HG03025 (cell line): ENCODE measurements at regions not wholly inside any gene's neighbourhood (a gene's known extent, or its start where the extent isn't known, plus 50 kb on each side); places are given as distances from the start of the nearest gene placed in this dataset.

Experiments
- ATAC-seq: cut with Tn5 transposase; IDR thresholded peaks from one replicate; pipeline ENCODE4 v1.9.1; 2021; ENCODE audit warnings: mild to moderate bottlenecking, moderate library complexity; ENCODE audit not compliant: unreplicated experiment, low FRiP score

DNA sequence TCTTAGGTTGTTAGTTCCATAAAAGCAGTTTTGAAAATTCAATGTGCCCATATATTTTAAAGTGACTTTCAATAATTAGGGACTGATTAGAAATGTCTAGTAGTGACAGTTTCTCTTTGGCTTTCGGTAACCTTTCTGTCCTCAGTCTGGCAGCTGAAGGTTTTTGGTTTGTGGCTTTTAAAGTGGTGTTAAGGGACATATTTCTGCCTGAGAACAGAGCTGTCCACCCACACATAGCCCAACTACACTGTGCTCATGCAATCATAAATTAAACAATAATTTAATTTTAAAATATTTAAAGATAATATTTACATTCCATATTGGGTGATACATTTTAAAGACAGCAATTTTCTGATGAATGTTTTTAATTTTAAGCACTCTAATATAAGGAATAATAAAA, 335.0 kb upstream of the TENM3 start:
- no peak for ATAC-seq

DNA sequence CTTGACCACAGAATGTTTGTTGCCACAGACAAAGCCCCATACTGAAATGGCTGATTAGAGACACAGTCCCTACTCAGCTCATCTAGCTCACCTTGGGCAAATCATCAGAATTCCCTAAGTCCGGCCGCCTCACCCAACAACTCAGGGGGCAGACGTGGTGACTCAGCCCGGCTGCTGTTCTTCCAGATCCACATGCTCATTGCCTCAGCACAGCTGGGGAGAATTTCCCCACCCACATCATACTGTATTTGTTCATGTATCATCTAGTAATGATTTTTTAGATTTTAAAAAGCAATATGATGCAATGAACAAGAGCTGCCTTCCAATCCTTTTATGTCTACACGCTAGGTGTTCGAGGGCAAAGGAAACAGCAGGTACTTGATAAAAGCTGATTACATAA, 333.8 kb upstream of the TENM3 start:
- ATAC-seq, result no peak

DNA sequence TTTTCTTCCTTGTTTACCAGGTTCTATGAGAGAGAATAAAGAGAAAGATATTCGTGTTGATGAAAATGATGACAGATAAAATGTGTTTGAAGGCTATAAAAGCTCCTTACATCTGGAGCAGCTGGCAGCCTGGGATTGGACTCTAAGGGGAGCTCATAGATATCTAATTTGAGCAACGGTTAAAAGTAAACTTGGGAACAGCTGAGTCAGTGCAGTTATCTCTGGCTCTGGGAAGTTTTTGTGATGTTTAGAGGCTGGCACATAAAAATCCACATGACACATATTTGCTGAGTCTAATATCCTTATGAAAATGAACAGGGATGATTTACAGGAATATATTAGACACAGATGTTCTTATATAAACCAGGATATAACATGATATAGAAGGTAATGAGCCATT, 331.8 kb upstream of the TENM3 start:
- no peak for ATAC-seq

DNA sequence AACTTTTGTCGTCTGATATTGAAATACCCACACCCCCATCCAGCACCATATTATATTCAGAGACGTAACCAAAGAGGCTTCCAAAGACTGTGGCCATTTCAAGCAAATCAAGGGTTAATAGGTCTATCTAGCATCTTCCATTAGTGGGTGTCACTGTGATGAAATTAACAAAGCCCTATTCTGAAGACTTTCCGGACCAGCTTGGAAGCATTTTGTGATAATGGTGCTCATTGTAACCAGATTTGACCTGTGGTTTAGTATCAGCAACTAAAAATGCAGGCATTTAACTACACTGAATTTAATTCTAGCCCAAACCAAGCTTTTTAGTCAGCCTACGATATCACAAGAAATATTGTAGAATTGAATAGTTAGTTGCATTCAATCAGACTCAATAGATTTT, 309.7 kb upstream of the TENM3 start:
- no peak for ATAC-seq

DNA sequence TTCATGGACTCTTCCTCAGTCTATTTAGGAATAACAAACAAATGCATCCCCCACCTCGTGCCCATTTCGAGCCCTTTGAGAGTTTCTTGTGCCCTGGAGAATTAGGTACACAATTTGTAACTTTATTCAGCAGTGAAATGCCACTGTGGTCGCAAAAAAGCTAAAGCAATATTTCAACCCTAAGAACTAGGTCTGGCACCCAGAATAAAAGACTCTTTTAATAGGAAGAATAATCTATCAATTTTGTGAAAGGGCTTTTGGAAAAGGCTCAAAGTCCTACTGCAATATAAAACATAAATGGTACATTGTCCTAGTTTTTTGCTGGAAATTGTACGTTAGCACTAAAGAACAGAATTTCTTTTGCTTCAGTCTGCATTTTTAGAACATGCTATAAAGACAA, 304.6 kb upstream of the TENM3 start:
- ATAC-seq, result no peak

DNA sequence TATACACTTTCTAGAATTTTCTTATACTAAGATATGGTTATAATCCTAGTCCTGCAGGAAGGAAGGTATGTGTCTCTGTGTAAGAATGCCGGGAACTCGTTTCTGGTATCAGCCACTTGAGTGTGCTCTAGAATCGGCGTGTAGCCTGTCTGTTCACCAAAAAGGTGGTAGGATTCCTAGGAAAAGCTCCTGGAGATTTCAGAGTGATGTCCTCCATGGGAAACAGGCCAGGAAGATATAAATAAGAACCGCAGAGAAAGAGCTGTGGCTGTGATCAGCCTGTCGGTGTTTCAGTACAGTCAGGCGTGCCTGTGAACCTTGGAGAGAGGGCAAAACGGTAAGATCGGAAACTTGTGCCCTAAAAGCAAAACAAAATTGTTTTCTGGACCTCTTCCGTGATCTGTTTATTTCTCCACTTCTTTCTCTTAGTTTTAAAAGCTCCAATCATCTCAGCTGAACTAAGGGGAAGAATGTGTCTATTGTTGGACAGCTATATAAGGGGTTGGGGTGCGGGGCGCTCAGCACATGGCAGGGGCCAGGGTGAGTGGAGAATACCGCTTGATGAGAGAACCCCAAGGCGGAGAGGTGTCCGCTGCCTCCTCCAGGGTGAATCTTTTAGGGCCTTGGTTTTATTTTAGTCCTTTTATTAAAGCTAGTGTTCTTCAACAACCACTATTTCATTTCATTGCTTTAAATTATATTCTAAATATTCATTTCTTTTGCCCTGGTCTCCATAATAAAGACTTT, 303.8 kb upstream of the TENM3 start:
- no peak for ATAC-seq

DNA sequence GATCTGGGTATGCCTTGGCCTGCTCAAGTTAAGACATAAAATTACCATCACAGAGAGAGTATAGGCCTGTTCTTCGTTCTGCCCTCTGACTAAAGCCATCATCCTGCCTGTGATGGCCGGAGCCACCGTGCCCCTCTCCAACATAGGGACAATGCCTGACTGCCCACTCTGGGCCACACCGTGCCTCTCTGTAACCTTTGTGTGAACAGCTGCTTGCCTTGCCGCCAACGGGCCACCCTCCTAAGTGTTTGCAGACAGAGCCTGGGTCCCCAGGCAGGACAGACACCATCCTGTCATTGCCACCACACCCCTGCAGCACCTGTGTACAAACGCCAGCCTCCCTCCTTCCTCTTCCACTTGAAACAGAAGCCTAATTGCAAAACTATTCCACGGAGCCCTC, 298.7 kb upstream of the TENM3 start:
- no peak for ATAC-seq

DNA sequence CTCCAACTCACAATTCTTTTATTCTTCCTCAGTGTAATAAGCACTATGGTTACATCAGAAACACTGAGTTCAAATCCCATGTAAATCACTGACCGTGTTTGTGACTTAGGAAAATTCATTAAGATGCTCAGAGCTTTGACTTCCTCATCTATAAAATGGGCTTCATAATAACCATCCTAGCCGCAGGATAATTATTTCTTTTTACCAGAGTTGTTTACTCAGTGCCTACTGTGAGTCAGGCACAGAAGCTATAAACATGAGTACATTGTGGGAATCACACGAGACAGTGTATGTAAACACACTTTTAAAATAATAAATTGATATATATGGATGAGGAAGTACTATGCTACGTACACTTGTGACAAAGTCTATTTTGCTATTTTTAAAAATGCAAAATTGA, 296.3 kb upstream of the TENM3 start:
- ATAC-seq, result no peak

DNA sequence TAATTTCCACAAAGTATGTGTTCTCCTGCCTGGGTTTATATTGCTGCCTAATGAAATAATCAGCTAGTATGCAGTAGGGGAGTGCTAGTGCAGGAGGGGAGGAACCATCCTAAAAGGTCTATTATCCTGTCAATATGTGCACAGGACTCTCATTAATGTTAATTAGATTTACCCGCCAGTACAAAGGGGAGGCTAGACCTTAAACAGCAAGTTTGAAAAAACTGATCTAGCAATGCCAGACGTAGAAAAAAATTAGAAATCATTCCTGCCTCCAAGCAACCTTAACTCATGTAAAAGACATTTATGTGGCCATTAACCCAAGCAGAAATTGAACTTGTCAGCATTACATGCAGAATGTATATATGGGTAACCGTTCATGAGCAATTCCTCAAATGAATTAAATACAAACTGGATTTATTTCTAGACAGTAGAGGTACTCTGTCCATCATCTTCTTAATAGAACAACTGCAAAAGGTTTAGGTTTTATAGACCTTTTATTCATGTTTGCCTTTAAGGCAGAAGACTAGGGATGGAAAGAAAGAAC, 294.3 kb upstream of the TENM3 start:
- ATAC-seq, result no peak

DNA sequence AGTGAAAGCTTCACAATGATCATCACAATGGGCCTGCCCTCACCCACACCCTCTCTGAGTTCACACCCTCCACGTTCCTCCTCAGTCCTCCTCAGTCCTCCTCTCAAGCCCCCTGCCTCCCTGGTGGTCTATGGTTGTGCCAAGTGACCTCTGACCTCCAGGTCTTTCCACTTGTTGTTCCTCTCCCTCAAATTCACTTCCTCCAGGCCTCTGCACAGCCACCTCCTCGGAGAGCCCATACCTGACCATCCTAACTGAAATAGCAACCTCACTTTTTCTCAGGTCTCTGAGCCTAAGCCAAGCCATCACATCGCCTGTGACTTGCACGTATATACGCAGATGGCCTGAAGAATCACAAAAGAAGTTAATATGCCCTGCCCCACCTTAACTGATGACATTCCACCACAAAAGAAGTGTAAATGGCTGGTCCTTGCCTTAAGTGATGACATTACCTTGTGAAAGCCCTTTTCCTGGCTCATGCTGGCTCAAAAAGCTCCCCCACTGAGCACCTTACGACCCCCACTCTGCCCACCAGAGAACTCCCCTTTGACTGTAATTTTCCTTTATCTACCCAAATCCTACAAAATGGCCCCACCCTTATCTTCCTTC, 293.4 kb upstream of the TENM3 start:
- no peak for ATAC-seq

DNA sequence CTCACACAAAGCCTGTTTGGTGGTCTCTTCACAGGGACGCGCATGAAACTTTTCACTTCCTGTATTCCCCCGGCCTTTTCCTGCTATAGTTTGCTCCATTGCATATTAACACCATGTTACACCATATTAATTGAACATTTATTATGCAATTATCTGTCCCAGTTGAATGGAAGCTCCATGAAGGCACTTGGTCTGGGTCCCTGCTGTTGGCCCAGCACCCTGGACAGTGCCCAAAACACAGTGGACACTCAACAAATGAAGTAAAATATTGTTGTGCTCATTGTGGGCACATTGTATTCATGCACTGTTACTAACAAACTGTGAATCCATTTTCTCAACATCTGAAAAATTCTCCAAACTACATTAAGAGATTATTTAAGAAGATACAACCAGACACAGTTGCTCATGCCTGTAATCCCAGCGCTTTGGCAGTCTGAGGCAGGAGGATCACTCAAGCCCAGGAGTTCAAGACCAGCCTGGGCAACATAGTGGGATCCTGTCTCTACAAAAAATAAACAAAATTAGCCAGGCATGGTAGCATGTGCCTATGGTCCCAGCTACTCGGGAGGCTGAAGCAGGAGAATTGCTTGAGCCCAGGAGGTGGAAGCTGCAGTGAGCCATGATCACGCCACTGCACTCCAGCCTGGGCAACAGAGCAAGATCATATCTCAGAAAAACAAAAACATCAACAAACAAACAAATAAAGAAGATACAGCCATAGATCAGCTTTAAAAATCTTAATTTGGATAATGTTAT, 292.7 kb upstream of the TENM3 start:
- no peak for ATAC-seq

DNA sequence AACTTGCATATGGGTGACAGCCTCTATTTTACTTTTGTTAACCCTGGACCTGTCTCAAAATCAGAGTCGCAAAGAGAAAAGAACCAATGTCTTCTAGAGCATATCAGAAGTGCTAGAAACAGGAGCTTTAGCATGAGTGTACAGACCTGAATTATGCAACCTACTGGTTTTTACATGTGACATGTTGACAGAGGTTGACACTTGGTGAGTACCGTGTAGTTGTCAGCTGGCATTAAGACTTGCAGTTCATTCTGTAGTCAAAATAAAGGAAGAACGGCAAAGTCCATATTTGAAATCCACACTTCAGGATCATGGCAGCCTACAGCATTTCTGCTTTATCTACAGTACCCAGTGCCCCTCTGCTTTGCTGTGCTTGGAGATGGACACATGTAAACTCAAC, 291.9 kb upstream of the TENM3 start:
- no peak for ATAC-seq

DNA sequence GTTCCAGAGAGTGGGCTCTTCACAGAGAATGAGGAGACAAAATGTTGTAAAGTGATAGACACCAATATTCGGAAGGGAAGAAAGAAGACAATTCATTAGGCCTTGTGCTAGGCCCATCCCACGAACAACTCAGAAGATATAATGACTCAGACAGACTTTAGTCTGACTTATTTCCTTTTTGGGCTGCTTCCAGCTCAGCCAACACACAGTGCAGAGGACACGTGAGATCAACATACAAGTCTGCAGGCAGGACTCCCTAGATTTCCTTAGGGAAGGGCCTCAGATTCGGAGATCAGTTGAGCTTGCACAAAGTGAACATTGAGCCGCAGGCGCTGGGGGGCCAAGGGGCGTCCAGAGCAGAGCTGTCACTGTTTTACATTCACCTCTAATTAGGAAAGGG, 290.7 kb upstream of the TENM3 start:
- ATAC-seq, result no peak

DNA sequence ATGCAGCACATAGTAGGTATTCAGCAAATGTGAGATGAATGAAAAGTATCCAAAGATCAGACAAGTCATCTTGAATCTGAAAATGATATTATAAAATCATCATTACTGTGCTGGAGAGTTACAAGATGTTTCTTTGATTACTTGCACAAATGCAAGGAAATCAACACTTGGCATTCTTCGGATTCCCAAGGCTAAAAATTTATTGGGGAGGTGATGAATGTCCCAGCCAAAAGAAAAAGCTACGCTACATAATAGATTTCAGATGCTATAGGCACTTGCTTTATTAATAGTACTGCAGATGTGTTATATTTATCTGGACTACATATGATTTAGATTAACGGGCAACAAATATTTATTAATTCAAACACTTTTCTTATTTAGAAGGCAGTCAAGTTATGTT, 286.7 kb upstream of the TENM3 start:
- no peak for ATAC-seq

DNA sequence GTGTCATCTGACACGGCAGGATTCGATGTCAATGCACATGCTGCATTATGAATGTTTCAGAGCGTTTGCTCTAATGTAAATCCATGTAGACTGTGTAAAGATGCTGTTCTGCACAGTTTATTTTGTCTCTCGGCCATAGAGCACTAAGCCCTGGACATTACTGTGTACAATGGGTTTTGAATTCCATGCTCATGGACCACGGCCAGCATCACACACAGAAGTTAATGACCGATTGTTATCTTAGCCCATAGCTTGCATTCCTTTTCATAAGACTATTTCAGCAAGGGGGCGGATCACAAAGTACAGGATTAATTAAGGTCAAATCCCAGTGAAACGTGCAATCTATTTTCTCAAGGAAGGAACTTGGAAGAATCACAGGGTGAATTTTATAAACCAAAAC, 286.1 kb upstream of the TENM3 start:
- no peak for ATAC-seq

DNA sequence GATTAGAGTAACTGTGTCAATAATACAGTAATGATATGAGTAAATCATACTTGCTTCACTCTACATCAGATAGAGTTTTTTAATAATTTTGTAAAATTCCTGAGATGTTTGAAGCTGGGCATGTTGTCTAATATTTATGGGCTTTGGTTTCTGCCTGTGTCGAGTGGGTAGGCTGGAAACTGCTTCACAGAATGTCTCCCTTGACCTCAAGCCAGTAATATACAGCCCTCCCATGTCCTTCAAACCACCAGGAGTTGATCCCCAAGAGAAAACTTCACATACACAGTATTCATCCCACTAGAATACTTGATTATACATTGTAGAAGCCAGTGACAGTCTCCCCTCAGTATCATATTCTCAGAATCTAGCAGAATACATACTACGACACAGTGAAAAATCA, 284.8 kb upstream of the TENM3 start:
- no peak for ATAC-seq

DNA sequence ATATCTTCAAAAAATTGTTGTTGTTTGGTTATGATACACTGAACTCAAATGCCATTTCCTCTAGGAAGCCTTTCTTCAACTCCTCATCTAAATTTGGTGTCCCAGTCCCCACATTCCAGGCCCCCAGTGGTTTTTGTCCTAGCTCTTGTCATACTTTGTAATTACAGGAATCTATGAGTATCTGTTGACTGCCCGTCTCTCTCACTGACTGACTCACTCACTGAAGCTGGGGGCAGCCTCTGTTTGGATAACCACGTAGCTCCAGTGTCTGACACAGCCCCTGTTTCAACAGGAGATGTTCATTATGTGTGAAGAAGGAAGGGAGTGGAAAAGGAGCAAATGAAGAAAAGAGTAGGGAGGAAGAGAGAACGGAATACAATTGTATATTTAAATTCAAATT, 284.1 kb upstream of the TENM3 start:
- ATAC-seq, result no peak

DNA sequence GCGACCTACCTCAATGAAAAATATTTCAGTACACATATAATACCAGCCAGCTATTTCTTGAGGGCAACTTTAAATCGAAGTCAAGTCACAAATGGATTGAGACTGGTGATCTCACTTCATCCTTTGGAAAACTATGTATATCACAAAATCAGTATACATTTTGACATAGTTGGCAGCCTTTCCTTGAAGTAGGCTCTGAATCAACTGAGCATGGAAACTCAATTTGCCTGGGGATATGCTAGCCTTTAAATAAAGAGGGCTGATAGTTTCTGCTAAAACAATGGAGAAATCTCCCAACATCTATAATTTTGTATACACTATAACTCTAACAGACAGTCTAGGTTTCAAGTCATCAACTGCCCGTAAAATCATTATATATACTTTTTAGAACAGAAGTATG, 282.8 kb upstream of the TENM3 start:
- no peak for ATAC-seq

DNA sequence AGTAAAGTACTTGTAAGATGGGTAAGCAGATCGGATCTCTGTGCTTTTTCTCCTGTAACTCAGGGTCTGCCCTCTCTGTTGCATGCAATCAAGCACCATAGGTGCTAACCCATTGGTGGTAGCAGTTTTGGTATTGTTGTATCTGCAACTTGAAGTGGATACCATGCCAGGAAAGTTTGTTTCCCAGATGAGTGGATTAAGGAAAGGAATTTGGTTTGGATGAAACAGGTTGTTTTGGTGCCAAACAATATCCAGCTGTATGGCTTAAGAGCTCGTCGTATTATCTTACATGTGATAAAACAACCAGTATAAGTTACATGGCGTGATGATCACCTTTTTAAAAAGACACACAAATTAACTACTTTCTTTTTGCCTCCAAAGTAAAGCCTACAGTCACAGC, 280.9 kb upstream of the TENM3 start:
- no peak for ATAC-seq

DNA sequence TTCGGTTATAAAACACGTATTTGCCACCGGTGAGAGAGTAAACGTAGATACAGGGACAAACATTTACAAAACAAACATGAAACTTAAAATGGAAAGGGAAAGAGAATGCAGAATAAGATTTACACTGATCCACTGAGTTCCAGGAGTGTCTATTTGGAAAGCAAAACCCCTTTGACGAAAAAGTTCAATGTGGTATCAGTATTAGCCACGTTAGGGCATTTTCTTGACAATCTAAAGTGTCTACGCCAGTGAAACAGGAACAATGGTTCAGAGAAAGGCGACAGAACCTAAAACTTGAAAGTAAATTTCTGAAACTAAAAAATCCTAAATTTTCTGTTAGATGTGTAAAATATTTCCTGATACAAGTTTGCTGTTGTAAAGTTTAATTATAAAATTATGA, 278.5 kb upstream of the TENM3 start:
- ATAC-seq, result no peak

DNA sequence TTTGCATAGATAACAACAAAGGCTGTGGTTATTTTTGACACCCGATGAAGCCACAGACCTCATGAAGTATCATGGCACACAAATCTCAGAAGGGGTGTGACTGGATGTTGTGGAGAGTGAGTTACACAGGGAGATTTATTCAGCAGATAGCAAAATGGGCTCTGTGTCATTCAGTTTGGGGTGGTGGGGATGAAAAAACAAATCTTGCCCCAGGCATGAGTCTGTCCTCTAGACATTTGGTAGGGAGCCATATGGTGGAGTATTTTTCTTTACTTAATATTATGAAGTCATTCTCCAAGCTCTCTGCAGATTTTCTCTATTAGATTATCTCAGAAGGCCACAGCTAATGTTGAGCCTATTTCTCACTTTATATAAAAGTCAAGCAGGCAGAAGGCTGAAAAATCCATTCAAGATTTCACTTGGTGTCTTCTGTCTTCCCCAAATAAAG, 277.1 kb upstream of the TENM3 start:
- no peak for ATAC-seq

DNA sequence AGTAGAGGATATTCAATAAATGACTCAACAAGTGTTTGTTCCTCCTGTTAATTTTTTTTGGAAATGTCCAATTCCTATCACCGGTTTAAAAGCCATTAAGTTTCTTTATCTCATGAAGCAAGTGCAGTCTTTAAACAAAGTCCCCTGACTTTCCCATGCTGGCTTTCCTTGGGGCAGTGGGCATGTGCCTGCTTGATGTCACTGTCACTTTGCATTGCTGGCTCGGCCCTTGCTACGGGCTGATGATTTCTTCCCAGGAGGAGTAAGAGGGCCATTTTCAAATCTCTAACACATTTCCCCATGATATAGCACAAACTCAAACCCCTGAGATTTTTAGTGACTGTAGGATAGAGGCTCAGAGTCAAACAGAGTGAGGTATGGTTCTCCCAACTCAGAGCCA, 275.8 kb upstream of the TENM3 start:
- ATAC-seq, result no peak
